AG09309 (cell line): ENCODE measurements at regions not wholly inside any gene's neighbourhood (a gene's known extent, or its start where the extent isn't known, plus 50 kb on each side); places are given as distances from the start of the nearest gene placed in this dataset.

Experiments used
- DNase-seq: peaks from one replicate; pipeline ENCODE4 v3.0.0-alpha.2; 2010; ENCODE audit warnings: low read depth
- H3K4me3 ChIP-seq: 2 replicates; pipeline ENCODE4 v1.5.1; 2011; ENCODE audit warnings: mild to moderate bottlenecking, low read depth, low read length, moderate library complexity; ENCODE audit not compliant: control insufficient read depth
- TF ChIP-seq, protein P1 (sequence below): IDR thresholded peaks from 2 replicates; pipeline ENCODE4 v1.5.1; 2011; ENCODE audit warnings: mild to moderate bottlenecking, low read depth, low read length, inconsistent platforms; ENCODE audit not compliant: insufficient read depth, control insufficient read depth; ENCODE audit errors: missing control alignments

DNA sequence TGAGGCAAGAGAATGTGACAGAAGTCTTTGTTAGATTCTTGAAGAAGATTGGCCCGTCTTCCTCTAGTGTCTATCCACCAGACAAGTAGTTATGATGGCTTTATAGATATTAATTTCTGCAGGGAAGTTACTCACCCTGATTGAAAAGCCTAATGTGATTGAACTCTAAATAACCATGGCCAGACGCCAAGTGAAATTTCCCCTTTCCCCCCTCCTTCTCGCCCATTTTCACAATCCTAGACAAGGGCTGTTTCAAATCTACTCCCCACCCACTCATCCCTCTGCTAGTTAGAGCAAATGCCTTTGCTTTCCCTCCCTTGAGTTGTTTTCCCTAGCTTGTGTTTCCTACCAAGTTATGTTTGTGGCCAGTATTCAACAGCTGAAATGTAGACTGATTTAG is 182.5 kb downstream of the TMEM167A start:
- no peak overlapping the region for H3K4me3 ChIP-seq
- TF ChIP-seq, protein P1, sequence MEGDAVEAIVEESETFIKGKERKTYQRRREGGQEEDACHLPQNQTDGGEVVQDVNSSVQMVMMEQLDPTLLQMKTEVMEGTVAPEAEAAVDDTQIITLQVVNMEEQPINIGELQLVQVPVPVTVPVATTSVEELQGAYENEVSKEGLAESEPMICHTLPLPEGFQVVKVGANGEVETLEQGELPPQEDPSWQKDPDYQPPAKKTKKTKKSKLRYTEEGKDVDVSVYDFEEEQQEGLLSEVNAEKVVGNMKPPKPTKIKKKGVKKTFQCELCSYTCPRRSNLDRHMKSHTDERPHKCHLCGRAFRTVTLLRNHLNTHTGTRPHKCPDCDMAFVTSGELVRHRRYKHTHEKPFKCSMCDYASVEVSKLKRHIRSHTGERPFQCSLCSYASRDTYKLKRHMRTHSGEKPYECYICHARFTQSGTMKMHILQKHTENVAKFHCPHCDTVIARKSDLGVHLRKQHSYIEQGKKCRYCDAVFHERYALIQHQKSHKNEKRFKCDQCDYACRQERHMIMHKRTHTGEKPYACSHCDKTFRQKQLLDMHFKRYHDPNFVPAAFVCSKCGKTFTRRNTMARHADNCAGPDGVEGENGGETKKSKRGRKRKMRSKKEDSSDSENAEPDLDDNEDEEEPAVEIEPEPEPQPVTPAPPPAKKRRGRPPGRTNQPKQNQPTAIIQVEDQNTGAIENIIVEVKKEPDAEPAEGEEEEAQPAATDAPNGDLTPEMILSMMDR = no peak
- DNase-seq = no peak

- no peak overlapping the region for H3K4me3 ChIP-seq
- no peak for DNase-seq
- TF ChIP-seq, protein P1 = no peak
Measured at GRCh38 chr5:82889088-82889487, 188.1 kb downstream of the TMEM167A start.

GRCh38 chr5:82886911-82887310 is 190.3 kb downstream of the TMEM167A start:
- TF ChIP-seq, protein P1 = no peak
- H3K4me3 ChIP-seq = no peak overlapping the region
- no peak for DNase-seq

GRCh38 chr5:82885627-82886389 is 191.4 kb downstream of the TMEM167A start:
- H3K4me3 ChIP-seq = no peak overlapping the region
- no peak for DNase-seq
- TF ChIP-seq, protein P1 = no peak

GRCh38 chr5:82884821-82885471 is 192.2 kb downstream of the TMEM167A start:
- TF ChIP-seq, protein P1 = no peak

DNA sequence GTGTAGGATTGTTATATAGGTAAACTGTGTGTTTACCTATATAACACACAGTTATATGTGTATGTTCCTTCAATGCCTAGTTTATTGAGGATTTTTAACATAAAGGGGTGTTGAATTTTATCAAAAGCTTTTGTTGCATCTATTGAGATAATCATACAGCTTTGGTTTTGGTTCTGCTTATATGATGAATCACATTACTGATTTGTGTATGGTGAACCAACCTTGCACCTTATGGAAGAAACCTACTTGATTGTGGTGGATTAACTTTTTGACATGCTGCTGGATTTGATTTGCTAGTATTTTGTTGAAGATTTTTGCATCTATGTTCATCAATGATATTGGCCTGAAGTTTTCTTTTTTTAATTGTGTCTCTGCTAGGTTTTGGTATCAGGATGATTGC is 194.9 kb downstream of the TMEM167A start:
- no peak overlapping the region for H3K4me3 ChIP-seq
- TF ChIP-seq, protein P1 = no peak
- no peak for DNase-seq

More at GRCh38 chr5:82884821-82885471, 192.2 kb downstream of the TMEM167A start:
- DNase-seq = no peak
- H3K4me3 ChIP-seq = no peak overlapping the region
